Retinal pigment epithelial cell (primary cell): ENCODE measurements at regions not wholly inside any gene's neighbourhood (a gene's known extent, or its start where the extent isn't known, plus 50 kb on each side); places are given as distances from the start of the nearest gene placed in this dataset.

ENCODE experiments used
- DNase-seq: peaks from one replicate; pipeline ENCODE4 v3.0.0-alpha.2; 2010; ENCODE audit warnings: low read depth
- H3K4me3 ChIP-seq: 2 replicates; pipeline ENCODE4 v1.5.1; 2011; ENCODE audit warnings: mild to moderate bottlenecking, low read length, control low read depth, moderate library complexity
- TF ChIP-seq, protein P1 (sequence below): conservative IDR thresholded peaks from 2 replicates; pipeline ENCODE4 v1.5.1; 2011; ENCODE audit warnings: low read depth, low read length, control low read depth, inconsistent platforms

DNA sequence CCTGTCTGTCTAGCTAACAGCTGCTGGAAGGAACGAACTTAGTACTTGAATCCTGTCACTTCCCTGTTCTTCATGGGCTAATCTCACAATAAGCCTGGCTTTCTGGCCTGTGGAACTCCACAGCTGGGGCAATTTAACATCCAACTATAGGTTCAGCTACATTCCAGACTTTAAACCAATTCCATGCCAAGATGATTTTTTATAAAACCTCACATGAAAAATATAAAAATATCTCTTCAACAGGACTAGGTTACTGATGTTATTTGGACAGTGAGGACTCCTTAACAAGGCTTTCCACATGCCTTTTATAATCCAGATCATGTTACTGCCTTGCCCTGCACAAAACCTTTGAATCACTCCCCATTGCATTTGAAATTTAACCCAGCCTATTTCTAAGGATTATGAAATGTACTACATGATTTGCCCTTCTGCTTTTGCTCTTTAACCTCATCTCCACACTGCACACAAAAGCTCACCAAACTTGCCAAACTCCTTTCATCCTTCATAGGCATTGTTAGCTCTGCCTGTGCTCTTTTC lies 863.2 kb upstream of the CHAC2 start:
- no peak overlapping the region for H3K4me3 ChIP-seq
- TF ChIP-seq, protein P1, sequence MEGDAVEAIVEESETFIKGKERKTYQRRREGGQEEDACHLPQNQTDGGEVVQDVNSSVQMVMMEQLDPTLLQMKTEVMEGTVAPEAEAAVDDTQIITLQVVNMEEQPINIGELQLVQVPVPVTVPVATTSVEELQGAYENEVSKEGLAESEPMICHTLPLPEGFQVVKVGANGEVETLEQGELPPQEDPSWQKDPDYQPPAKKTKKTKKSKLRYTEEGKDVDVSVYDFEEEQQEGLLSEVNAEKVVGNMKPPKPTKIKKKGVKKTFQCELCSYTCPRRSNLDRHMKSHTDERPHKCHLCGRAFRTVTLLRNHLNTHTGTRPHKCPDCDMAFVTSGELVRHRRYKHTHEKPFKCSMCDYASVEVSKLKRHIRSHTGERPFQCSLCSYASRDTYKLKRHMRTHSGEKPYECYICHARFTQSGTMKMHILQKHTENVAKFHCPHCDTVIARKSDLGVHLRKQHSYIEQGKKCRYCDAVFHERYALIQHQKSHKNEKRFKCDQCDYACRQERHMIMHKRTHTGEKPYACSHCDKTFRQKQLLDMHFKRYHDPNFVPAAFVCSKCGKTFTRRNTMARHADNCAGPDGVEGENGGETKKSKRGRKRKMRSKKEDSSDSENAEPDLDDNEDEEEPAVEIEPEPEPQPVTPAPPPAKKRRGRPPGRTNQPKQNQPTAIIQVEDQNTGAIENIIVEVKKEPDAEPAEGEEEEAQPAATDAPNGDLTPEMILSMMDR: no peak
- peak; percentile 24 for DNase-seq

DNA sequence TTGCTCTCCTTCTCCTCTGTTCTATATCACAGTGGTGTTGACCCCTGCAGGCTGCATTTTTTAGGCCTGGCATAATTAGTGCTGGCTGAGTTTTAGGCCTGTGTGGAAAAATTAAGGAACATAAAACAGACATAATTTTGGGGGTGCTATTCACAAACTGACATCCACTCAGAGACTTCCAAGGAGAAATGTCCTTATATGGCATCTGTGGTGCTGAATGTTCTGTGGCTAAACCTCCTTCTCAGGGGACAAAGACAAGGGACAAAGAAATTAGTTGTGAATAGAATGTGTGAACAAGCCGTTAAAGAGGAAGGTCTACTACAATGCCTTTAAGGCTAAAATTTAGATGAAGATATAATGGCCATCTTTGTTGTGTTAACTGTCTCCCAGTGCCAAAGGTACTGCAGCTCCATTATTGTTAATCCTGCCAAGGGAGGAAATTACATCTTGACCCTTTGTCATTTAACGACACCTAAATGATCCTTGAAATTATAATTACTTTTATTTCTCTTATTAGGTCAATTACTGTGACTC lies 870.0 kb upstream of the CHAC2 start:
- no peak overlapping the region for H3K4me3 ChIP-seq
- DNase-seq: no peak
- TF ChIP-seq, protein P1: no peak

DNA sequence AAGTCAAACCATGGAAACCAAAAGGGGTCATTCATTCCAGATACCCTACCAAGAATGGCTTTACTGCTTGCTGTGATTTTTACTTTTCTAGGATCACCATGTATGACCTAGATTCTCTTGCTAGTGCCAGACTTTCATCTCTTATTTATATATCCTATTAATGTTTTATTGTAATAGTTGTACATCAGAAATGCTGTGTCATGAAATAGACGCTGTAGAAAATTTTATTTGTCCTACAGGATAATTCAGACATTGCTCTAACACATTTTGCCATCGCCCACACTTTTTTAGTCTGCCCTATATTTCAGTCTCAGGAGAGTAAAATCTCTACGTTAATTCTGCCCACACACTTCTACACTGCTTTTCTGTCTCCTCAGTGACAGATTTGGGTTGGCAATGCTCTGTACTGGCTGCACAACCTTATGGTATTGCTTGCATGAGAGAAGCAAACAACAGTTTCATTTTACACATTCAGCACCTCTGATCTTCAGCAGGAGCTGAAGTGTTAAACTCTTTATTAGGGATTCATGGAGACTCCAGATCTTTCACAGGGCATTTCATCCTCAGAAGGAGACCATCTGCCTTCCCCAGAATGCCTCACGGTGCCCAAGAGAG lies 871.8 kb upstream of the CHAC2 start:
- DNase-seq: no peak
- TF ChIP-seq, protein P1: no peak
- no peak overlapping the region for H3K4me3 ChIP-seq

DNA sequence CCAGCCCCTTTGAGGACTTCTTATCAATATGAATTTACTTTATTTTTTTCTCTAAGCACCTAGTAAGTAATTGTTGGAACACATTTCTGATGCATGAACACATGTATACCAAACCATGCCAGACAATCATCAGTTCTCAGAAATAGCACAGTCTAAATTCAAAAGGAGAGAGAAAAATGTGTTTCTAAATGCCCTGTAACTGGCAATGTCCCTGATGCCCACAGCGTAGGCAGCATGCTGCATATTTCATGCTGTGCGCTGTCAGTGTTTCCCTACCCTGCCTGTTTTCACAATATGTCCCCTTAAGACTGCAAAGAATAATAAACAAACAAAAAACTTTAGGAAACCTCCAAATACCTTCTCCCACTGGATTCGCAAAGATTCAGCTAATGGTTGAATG lies 881.0 kb upstream of the CHAC2 start:
- DNase-seq: no peak
- TF ChIP-seq, protein P1: no peak
- no peak overlapping the region for H3K4me3 ChIP-seq

DNA sequence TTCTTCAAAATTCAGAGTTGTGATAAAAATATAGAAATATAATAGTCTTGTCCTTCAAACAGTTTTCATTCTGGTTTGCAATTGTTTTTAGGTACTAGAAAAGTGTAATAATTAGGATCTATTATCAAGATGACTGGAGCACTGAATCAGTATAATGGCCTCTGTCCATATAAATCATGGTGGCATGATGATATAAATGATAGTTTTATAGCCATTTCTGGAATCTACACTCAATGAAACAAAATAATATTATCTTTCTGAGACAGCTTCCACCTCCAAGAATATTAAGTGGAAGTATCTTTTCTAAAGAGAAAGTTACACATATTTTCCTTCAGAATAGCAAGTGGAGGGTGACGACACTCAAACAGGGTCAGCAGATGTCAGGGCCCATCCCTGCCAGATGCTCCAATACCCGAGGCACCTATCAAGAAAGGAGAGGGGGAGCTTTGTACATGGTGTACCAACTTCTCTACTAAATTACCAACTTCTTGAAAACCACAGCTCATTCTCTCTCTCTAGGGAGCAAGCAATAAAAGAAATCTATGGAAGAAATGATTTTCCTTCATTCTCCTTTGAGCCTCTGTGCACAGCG lies 882.7 kb upstream of the CHAC2 start:
- TF ChIP-seq, protein P1: no peak
- DNase-seq: no peak
- H3K4me3 ChIP-seq: no peak overlapping the region

DNA sequence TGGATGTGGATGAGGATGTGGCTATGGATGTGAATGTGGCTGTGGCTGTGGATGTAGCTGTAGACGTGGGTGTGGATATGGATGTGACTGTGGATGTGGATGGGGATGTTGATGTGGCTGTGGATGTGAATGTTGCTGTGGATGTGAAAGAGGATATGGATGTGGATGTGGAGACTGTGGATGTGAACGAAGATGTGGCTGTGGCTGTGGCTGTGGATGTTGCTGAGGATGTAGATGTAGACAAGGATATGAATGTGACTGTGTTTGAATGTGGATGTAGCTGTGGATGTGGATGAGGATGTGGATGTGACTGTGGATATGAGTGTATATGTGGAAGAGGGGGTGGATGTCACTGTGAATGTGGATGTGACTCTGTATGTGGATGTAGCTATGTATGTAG lies 884.6 kb upstream of the CHAC2 start:
- TF ChIP-seq, protein P1: no peak
- no peak overlapping the region for H3K4me3 ChIP-seq
- no peak for DNase-seq

DNA sequence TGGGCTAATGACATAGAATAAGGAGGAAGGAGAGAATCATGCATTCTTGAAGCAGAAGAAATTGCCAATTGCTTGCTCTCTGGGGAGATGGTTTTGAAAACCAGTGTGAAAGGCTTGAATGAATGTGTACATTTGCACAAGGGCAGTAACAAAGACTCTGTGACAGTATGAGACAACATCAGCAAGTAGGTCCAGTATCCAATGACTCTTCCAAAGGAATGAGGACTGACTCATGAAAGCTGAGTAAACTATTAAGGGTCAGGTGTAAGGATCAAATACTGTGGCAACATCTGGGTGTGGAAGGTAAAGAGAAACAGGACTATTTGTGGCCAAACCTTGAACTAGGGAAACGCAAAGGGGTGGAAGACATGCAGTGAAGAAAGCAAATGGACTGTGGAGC lies 886.0 kb upstream of the CHAC2 start:
- no peak for DNase-seq
- TF ChIP-seq, protein P1: no peak
- H3K4me3 ChIP-seq: no peak overlapping the region
